ENCODE measurements at regions not wholly inside any gene's neighbourhood (a gene's known extent, or its start where the extent isn't known, plus 50 kb on each side); places are given as distances from the start of the nearest gene placed in this dataset.

GRCh38 chr15:31151301-31152233 lies 50.0 kb upstream of the TRPM1 start:
- DNase-seq (ENCODE audit: low read depth): no peak
- TF ChIP-seq CTCF (conservative IDR thresholded peaks at IDR 0.05; ENCODE audit: low read depth, low read length): no peak
- H3K4me3 ChIP-seq (ENCODE audit: low read length): no peak overlapping the region

GRCh38 chr15:31153531-31153930 lies 52.0 kb upstream of the TRPM1 start:
- no peak for DNase-seq (ENCODE audit: low read depth)
- no peak overlapping the region for H3K4me3 ChIP-seq (ENCODE audit: low read length)
- no peak for TF ChIP-seq CTCF (conservative IDR thresholded peaks at IDR 0.05; ENCODE audit: low read depth, low read length)

- no peak for TF ChIP-seq CTCF (conservative IDR thresholded peaks at IDR 0.05; ENCODE audit: low read depth, low read length)
- no peak overlapping the region for H3K4me3 ChIP-seq (ENCODE audit: low read length)
- no peak for DNase-seq (ENCODE audit: low read depth)
Measured at GRCh38 chr15:31155151-31155550, 53.6 kb upstream of the TRPM1 start.

GRCh38 chr15:31156226-31156625 lies 54.7 kb upstream of the TRPM1 start:
- TF ChIP-seq CTCF (conservative IDR thresholded peaks at IDR 0.05; ENCODE audit: low read depth, low read length): no peak
- no peak for DNase-seq (ENCODE audit: low read depth)
- H3K4me3 ChIP-seq (ENCODE audit: low read length): no peak overlapping the region

- no peak overlapping the region for H3K4me3 ChIP-seq (ENCODE audit: low read length)
- no peak for DNase-seq (ENCODE audit: low read depth)
- TF ChIP-seq CTCF (conservative IDR thresholded peaks at IDR 0.05; ENCODE audit: low read depth, low read length): no peak
Measured at GRCh38 chr15:31156808-31157207, 55.3 kb upstream of the TRPM1 start.

- DNase-seq (ENCODE audit: low read depth): no peak
Measured at GRCh38 chr15:31157644-31158069, 56.1 kb upstream of the TRPM1 start.

More at GRCh38 chr15:31157644-31158069, 56.1 kb upstream of the TRPM1 start:
- H3K4me3 ChIP-seq (ENCODE audit: low read length): no peak overlapping the region
- TF ChIP-seq CTCF (conservative IDR thresholded peaks at IDR 0.05; ENCODE audit: low read depth, low read length): no peak

All from retinal pigment epithelial cell (primary cell).